GM20000 (cell line): ENCODE measurements at regions not wholly inside any gene's neighbourhood (a gene's known extent, or its start where the extent isn't known, plus 50 kb on each side); places are given as distances from the start of the nearest gene placed in this dataset.
"Not testable (repeated sequence)": the region's sequence is repeated elsewhere in the genome, so short reads cannot be mapped to it uniquely, and the experiment has no call there.

Experiments used
- DNase-seq: peaks from one replicate; pipeline ENCODE4 v3.0.0; 2012; ENCODE audit warnings: low spot score
- TF ChIP-seq, protein P1 (sequence below): IDR thresholded peaks from 2 replicates; pipeline ENCODE4 v1.5.1; 2012; ENCODE audit warnings: mild to moderate bottlenecking, control low read depth; ENCODE audit errors: extremely low read depth, missing control alignments

DNA sequence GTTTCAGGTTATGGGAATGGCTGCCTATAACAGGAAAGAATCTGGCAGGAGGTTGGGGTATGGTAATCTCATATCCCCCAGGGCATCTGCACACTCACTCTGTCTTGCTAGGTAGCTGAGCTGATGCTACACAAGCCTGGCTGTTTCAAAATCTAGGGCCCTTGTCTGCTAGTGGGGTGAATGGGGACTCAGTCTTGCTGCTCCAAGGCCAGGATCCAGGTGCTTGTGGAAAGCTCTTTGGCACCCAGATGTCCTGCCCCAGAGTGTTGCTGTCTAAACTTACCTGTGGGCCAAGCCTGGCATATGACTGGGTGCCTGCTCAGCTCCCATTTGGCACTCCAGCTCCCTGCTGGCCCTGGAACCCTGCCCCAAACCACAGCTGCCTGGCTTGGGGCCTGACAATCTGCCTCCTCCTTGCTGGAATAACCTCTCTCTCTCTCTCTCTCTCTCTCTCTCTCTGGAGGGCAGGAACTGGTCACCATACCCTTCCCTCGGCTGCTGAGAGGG is 158.1 kb upstream of the TSC22D1 start:
- TF ChIP-seq, protein P1, sequence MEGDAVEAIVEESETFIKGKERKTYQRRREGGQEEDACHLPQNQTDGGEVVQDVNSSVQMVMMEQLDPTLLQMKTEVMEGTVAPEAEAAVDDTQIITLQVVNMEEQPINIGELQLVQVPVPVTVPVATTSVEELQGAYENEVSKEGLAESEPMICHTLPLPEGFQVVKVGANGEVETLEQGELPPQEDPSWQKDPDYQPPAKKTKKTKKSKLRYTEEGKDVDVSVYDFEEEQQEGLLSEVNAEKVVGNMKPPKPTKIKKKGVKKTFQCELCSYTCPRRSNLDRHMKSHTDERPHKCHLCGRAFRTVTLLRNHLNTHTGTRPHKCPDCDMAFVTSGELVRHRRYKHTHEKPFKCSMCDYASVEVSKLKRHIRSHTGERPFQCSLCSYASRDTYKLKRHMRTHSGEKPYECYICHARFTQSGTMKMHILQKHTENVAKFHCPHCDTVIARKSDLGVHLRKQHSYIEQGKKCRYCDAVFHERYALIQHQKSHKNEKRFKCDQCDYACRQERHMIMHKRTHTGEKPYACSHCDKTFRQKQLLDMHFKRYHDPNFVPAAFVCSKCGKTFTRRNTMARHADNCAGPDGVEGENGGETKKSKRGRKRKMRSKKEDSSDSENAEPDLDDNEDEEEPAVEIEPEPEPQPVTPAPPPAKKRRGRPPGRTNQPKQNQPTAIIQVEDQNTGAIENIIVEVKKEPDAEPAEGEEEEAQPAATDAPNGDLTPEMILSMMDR = no peak
- DNase-seq = no peak

DNA sequence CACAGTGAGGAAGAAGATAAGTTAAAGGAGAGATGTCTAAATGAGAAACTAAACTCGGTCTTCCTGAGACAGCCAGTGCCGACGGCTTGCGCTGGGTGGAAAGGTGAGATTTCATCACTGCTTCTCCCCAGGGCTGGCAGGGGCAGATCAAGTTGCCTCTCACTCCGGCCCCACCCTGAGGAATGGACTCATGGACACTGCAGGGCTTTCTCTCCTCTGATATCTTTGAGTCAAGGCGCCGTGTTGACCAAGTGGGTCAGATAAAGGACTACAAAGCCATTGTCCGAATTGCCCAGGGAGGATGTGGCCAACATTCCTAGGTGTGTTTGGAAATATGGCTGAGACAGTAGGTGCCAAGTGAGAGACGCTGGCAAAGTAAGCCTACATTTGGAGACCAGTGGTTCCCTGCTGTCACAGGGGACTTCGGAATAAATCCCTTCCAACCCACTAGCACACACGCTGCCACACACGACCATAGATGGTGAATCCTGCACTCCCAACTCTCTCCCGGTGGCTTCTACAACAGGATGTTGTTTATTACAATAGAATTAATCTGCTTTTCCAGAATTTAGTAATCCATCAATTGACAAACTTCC is 156.5 kb upstream of the TSC22D1 start:
- TF ChIP-seq, protein P1 = no peak
- no peak for DNase-seq

DNA sequence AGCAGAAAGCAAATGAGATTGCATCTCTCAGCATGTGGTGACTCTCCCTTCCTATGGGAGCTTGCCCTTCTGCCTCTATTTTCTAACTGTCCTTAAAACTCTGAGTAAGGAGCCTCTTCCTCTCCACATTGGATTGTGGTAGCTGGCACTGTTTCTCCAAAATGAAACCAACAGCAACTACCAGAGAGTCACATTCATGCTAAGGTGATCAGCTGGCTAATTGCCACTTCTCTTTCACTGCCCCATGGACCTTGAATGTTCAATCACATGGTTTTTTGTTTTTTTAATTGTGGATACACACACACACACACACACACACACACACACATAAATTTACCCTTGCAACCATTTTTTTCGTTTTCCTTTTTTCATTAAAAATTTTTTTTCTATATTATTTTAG is 154.7 kb upstream of the TSC22D1 start:
- DNase-seq = no peak
- TF ChIP-seq, protein P1 = no peak

DNA sequence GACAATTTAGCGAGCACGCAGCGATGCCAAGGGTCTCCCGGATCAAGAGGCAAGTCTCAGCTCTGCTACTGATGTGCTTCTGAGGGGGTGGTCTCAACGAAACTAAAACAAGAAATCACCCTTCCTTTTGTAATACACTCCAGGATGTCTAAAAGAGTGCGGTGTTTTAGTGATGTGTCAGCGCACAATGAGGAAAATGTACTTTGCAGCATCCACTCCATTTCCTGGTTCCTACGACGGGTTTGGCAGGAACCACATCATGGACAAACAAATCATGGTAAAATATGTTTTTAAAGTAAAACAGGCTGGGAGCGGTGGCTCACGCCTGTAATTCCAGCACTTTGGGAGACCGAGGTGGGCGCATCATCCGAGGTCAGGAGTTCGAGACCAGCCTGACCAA is 154.0 kb upstream of the TSC22D1 start:
- no peak for DNase-seq
- TF ChIP-seq, protein P1 = no peak

DNA sequence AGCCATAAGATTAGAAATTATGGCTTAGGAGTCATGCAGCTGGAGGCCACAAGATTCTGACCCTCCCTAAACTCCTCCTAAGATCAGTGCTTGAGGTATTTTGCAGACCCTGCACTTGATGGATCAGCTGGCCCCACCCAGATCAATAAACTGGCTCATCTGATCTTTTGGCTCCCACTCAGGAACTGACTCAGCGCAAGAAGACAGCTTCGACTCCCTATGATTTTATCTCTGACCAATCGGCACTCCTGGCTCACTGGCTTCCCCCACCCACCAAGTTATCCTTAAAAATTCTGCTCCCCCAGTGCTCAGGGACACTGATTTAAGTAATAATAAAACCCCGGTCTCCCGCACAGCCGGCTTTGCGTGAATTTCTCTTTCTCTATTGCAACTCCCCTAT is 151.5 kb upstream of the TSC22D1 start:
- DNase-seq = not testable (repeated sequence)

DNA sequence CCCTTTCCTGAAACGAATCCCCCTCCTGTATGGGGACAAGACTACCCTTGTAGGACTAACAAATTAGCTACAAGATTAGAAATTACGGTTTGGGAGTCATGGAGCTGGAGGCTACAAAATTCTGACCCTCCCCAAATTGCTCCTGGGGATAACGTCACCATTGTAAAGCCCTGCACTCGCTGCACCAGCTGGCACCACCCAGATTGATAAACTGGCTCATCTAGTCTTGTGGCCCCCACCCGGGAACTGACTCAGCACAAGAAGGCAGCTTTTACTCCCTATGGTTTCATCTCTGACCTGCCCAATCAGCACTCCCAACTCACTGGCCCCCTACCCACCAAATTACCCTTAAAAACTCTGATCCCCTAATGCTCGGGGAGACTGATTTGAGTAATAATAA is 150.6 kb upstream of the TSC22D1 start:
- DNase-seq = no peak
- TF ChIP-seq, protein P1 = no peak

DNA sequence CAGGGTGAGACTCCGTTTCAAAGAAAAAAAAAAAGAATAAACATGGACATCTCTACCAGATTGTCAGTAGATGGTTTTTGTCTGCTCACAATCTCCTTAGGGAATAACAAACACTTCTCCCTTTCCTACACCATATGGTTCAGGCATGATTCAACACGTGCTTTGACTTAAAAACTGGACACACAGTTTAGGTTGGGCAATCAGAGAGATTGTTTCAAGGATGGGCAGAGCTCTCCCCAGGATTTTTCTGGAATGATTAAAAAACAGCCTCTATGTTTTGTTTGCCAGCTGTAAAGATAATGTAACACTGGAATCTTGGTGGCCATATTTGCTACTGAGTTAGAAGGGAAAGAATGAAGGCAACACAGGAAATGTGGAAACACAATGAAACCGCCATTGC is 150.1 kb upstream of the TSC22D1 start:
- TF ChIP-seq, protein P1 = no peak
- DNase-seq = no peak

DNA sequence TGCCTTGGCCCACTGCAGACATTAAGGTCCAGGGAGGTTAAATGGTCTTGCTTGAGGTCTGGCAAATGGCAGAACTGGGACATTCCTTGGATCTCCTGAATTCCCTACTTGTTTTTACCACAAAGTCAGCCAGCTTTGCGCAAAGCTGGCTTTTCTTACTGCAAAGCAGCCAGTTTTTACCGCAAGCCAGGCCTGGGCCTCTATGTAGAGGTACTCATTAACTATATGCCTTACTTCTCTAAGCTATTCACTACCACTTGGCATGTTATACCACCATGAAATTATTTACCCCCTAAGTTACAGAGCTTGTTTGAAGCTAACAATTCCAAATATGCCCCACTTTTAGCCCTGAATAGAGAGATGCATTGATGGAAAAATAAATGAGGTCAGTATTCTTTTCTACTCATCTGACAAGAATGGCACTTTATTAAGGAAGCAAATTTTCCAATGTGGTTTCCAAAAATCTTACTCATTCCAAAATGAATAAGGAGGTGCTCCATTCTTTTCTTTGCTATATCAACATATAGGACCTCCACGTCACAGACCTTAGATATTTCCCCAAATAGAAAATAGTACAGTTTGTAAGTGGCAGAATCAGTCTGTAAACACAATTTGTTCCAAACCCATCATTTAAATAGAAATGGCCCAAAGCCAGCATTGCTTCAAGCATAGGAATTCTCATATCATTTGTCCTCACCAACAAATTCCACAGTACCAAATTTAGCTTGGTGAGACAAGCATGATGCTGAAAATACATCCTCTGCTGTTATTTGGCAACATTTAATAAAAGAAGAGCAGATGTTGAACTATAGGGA is 143.9 kb upstream of the TSC22D1 start:
- no peak for DNase-seq
- TF ChIP-seq, protein P1 = no peak
